SK-N-MC (cell line): ENCODE measurements at regions not wholly inside any gene's neighbourhood (a gene's known extent, or its start where the extent isn't known, plus 50 kb on each side); places are given as distances from the start of the nearest gene placed in this dataset.

Experiments
- EZH2 ChIP-seq: fragments of 200-600 bp; sonication (generic); IDR thresholded peaks from one replicate; pipeline ENCODE4 v1.6.1; 2017; ENCODE audit warnings: antibody characterized with exemption
- FOXP2 ChIP-seq: optimal IDR thresholded peaks from 2 replicates; pipeline ENCODE3; 2011; ENCODE audit warnings: mild to moderate bottlenecking, moderate library complexity; ENCODE audit not compliant: insufficient read depth; ENCODE audit errors: extremely low read length, control extremely low read depth
- POLR2AphosphoS5 ChIP-seq: IDR thresholded peaks from 2 replicates; pipeline ENCODE4 v1.6.1; 2012; ENCODE audit warnings: mild to moderate bottlenecking, low read depth, low read length, borderline replicate concordance

DNA sequence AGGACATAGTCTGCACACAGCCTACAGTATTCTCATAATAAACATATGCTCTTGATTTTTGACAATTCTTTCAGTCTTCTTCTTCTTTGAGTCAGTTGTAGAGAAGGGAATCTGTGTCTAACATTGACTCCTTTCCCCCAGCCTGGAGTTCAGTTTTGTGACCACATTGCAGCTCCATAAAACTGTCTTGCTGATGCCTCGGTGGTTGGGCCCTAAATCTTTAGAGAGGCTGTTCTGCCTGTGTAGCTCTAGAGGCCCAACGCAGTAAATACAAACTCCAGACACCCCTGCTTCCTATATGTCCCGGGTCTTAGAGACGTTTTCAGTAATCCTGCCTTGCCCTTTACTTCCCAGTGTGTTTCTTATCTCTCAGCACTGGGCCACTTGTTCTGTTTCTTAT lies 639.5 kb upstream of the AADAT start:
- no peak for TF ChIP-seq POLR2AphosphoS5
- TF ChIP-seq EZH2: no peak
- no peak for TF ChIP-seq FOXP2
